ENCODE measurements at regions not wholly inside any gene's neighbourhood (a gene's known extent, or its start where the extent isn't known, plus 50 kb on each side); places are given as distances from the start of the nearest gene placed in this dataset.

GRCh38 chr14:61226015-61226654 lies 55.0 kb downstream of the TMEM30B start:
- no peak for DNase-seq (ENCODE audit: low read depth in 4 of 4, low spot score in 3 of 4)

- DNase-seq (ENCODE audit: low read depth in 4 of 4, low spot score in 3 of 4): no peak
Measured at GRCh38 chr14:61225344-61225743, 55.8 kb downstream of the TMEM30B start.

DNA sequence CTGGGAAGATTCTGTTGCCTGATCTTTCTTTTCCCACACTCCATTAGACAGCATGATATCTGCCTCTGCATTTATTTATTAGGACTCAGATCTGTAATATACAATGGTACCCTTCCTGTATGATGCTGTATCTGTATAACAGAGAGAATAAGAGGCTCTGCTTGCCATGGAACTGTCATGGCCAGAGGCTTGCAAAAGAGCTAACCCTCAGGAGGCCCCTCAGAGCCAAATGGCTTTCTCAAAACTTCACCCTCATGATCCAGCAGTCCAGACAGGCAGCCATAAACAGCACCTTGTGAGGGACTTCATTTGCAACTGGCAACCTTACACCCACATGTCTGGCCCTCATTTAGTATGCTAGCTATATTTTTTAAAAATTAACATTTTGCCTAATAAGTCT lies 57.6 kb downstream of the TMEM30B start:
- DNase-seq (ENCODE audit: low read depth in 4 of 4, low spot score in 3 of 4): no peak

- DNase-seq (ENCODE audit: low read depth in 4 of 4, low spot score in 3 of 4): no peak
Measured at GRCh38 chr14:61222388-61222787, 58.8 kb downstream of the TMEM30B start.

- DNase-seq (ENCODE audit: low read depth in 4 of 4, low spot score in 3 of 4): no peak
Measured at GRCh38 chr14:61221906-61222305, 59.2 kb downstream of the TMEM30B start.

DNA sequence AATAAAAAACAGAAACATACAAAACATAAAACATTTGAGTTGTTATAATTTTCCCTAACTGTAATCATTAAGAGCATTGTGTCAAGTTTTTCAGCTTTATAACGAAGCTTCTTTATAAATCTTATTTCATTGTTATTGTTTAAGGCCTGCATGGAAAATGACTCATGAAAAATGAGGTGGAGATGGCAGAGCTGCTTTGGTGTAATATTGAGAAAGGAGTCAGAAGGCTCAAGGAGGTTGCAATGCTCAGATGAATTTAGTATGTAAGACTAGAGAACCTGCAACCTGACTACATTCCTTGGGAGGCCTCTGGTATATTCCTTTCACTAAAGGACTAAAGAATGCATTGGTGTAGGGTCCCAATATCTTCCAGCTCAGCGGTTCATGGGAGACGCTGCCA lies 61.5 kb downstream of the TMEM30B start:
- DNase-seq (ENCODE audit: low read depth in 4 of 4, low spot score in 3 of 4): no peak

DNA sequence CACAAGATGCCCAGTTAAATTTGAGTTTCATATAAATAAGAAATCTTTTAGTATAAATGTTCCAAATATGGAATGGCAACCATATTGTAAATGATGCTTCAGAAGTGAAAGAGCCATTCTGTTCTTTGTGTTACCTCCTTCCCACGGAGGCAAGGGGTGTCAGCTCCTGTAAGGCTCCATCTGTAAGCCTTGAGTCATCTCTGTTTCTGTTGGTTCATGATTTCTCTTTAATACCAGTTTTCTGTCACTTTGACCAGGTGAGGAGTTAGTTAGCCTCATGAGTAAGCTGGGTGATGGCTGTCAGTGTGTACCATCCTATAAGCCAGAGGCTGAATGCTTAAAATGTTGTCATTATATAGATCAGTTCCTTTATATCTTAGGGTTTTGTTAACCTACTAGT lies 61.9 kb downstream of the TMEM30B start:
- DNase-seq (ENCODE audit: low read depth in 4 of 4, low spot score in 3 of 4): no peak

DNA sequence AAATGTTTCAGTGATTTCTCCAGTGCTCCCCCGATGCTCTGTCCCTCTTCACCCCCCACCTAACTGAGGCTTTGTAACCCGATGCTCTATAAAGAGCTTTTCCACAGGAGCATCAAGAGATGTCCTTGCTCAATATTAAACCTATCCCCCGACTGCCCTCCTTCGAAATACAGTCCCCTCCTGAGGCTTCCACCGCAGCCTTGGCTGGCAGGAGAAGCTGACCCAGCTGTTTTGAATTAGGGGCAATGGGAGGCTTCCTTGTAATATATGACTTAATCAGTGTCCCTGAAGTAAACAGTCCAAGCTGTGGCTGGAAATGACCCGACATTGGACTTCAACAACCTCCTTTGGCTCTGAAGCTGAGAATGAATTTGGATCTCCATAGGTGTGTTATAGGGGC lies 62.4 kb downstream of the TMEM30B start:
- no peak for DNase-seq (ENCODE audit: low read depth in 4 of 4, low spot score in 3 of 4)

- DNase-seq (ENCODE audit: low read depth in 4 of 4, low spot score in 3 of 4): no peak
Measured at GRCh38 chr14:61218157-61218556, 63.0 kb downstream of the TMEM30B start.

- no peak for DNase-seq (ENCODE audit: low read depth in 4 of 4, low spot score in 3 of 4)
Measured at GRCh38 chr14:61217516-61217915, 63.6 kb downstream of the TMEM30B start.

GRCh38 chr14:61215222-61216020 lies 65.7 kb downstream of the TMEM30B start:
- DNase-seq (ENCODE audit: low read depth in 4 of 4, low spot score in 3 of 4): no peak

- DNase-seq (ENCODE audit: low read depth in 4 of 4, low spot score in 3 of 4): no peak
Measured at GRCh38 chr14:61213920-61214319, 67.2 kb downstream of the TMEM30B start.

GRCh38 chr14:61213191-61213621 lies 67.9 kb downstream of the TMEM30B start:
- no peak for DNase-seq (ENCODE audit: low read depth in 4 of 4, low spot score in 3 of 4)

DNA sequence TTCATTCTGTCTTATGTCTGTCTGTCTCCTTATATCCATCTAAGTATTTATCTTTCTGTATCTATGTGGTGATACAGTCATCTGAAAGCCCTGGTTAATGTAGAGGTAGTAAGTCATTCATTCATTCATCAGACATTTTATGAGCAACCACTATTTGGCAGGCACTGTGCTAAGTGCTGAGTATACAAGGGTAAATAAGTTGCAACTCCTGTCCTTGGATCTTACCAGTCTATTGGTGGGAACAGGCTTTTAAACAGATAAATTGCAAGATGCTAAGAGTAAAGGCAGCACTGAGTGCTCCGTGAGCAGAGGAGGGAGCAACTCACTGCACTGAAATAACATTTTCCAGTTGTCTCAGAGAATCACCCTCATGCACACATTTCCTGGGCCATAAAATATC lies 68.6 kb downstream of the TMEM30B start:
- DNase-seq (ENCODE audit: low read depth in 4 of 4, low spot score in 3 of 4): no peak

- DNase-seq (ENCODE audit: low read depth in 4 of 4, low spot score in 3 of 4): no peak
Measured at GRCh38 chr14:61211476-61212255, 69.5 kb downstream of the TMEM30B start.

DNA sequence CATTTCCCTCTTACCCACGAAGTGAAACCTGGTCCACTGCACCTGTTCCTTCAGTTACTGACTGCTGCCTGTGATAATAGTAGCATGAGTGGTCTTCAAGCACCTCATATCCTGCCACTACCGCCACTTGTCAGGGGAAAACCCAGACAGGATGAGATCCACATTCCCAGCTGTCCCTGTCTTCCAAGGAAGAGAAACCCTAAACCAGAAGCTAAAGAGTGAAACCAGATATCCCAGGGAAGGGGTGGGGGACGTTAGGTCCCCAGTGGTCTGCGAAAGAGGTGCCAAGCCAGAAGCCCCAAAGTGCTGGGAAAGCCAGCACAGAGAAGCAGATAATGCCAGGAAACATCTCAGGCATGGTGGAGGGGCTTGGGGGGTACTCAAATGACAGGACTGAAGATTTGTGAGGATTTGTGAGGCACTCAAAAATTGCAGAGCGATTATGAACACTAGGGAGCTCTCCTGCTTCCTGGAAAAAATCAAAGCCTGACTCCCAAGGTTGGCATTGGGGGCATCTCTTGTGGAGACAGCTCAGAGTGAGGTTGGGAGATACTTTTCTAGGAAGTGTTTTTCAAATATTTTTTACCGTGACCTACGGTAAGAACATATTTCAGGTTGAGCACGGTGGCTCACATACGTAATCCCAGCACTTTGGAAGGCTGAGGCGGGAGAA lies 77.9 kb downstream of the TMEM30B start:
- DNase-seq (ENCODE audit: low read depth in 4 of 4, low spot score in 3 of 4): no peak

DNA sequence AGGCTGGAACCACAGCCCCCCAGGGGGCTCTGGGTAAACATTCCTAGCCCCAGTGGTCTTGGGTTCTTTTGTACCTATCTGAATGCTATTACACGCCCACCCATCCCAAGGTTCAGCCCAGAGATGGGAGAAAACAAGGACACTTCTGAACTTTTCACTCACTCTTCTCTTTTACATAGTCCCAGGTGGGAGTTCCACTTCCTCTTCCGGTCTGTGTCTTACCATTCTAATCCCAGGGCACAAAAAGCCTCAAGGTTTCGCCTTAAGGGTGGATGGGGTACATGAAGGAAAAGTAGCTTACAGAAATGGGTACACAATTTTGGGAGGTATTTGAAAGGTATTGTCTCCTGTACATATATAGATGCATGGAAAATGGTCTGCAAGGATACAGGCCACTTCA lies 79.0 kb downstream of the TMEM30B start:
- DNase-seq (ENCODE audit: low read depth in 4 of 4, low spot score in 3 of 4): no peak

GRCh38 chr14:61201171-61201570 lies 80.0 kb downstream of the TMEM30B start:
- DNase-seq (ENCODE audit: low read depth in 4 of 4, low spot score in 3 of 4): no peak

DNA sequence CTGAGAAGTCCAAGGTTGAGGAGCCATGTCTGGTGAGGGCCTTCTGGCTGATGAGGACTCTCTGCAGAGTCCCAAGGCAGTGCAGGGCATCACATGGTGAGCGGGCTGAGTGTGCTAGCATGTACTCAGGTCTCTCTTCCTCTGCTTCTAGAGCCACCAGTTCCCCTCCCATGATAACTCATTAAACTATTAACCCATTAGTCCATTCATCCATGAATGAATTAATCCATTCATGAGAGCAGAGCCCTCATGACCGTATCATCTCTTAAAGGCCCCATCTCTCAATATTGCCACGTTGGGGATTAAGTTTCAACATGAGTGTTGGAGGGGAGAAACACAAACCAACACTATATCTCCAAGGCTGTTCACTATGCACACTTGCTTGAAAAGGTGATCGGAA lies 83.7 kb downstream of the TMEM30B start:
- DNase-seq (ENCODE audit: low read depth in 4 of 4, low spot score in 3 of 4): no peak

DNA sequence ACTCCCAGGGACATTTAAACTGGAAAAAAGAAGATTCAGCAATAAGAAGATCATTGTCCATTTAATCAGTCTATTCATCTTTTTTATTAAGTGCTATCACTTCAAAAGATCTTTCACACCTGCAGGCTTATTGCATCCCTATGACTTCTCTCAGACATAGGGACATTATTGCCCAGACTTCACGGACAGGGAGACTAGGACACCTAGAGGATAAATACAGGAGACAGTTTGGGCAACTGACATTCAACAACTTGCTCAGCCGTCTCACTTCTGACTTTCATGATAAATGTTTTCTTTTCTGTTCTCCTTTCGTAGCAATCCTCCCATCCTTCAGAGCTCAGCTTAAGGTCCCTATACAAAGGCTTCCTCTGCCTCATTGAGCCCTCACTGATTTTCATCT lies 84.3 kb downstream of the TMEM30B start:
- no peak for DNase-seq (ENCODE audit: low read depth in 4 of 4, low spot score in 3 of 4)

DNA sequence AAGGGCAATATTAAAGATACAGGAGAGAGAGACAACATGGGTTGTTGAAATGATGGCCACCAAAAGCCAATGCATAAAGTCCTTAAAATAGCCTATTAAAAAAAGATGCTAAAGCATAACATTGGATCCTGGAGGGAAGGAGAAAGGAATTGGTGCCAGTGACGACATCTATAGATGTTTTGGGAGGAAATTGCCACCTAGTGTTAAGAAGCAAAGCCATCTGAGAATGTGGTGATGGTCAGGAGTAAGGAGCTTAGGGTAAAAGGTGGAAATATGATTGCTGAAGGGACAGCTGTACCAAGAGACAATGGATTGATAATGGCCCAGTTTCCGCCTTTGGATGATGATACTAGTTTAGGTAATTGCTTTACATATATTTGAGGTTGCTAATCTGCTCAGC lies 85.1 kb downstream of the TMEM30B start:
- no peak for DNase-seq (ENCODE audit: low read depth in 4 of 4, low spot score in 3 of 4)

All from left renal pelvis (tissue), 4 donors.